ENCODE measurements at regions not wholly inside any gene's neighbourhood (a gene's known extent, or its start where the extent isn't known, plus 50 kb on each side); places are given as distances from the start of the nearest gene placed in this dataset.

DNA sequence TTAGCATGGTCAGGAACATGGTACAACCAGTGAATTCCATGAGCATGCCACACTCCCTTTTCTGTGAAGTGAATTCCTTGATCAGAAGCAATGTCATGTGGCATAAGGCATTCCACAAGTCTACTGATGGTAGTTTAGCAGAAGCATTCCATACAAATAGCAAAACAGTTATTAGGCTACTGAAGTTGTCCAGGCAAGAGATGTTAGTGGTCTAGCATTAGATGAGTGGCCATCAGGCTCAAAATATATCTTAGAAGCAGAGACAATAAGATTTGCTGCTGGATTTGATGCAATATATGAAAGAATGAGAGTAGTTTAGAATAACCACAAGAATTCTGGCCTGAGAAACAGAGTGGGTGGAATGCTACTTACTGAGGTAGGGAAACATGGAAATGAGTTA lies 355.3 kb upstream of the NRXN1 start:
- TF ChIP-seq POLR2A (IDR thresholded peaks at IDR 0.05): no peak
- TF ChIP-seq, protein P1, sequence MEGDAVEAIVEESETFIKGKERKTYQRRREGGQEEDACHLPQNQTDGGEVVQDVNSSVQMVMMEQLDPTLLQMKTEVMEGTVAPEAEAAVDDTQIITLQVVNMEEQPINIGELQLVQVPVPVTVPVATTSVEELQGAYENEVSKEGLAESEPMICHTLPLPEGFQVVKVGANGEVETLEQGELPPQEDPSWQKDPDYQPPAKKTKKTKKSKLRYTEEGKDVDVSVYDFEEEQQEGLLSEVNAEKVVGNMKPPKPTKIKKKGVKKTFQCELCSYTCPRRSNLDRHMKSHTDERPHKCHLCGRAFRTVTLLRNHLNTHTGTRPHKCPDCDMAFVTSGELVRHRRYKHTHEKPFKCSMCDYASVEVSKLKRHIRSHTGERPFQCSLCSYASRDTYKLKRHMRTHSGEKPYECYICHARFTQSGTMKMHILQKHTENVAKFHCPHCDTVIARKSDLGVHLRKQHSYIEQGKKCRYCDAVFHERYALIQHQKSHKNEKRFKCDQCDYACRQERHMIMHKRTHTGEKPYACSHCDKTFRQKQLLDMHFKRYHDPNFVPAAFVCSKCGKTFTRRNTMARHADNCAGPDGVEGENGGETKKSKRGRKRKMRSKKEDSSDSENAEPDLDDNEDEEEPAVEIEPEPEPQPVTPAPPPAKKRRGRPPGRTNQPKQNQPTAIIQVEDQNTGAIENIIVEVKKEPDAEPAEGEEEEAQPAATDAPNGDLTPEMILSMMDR (IDR thresholded peaks at IDR 0.05): no peak

All from suprapubic skin (tissue), 3 donors.